HFFc6 (cell line): ENCODE measurements at regions not wholly inside any gene's neighbourhood (a gene's known extent, or its start where the extent isn't known, plus 50 kb on each side); places are given as distances from the start of the nearest gene placed in this dataset.
"Not testable (repeated sequence)": the region's sequence is repeated elsewhere in the genome, so short reads cannot be mapped to it uniquely, and the experiment has no call there.

Experiments used
- DNase-seq: peaks from one replicate; pipeline ENCODE4 v3.0.0-alpha.2; 2018
- H3K27ac Mint-ChIP-seq: 2 replicates; pipeline ENCODE4 v1.8.0; 2020; ENCODE audit warnings: mild to moderate bottlenecking, mixed read lengths
- H3K27me3 Mint-ChIP-seq: 2 replicates; pipeline ENCODE4 v1.8.0; 2021; ENCODE audit warnings: mild to moderate bottlenecking, moderate library complexity, mixed read lengths; ENCODE audit not compliant: insufficient read depth
- H3K36me3 Mint-ChIP-seq: 2 replicates; pipeline ENCODE4 v1.8.0; 2021; ENCODE audit warnings: low read depth, mixed read lengths
- H3K4me1 Mint-ChIP-seq: 2 replicates; pipeline ENCODE4 v1.8.0; 2020; ENCODE audit warnings: low read depth, mixed read lengths
- H3K4me3 Mint-ChIP-seq: 2 replicates; pipeline ENCODE4 v1.8.0; 2020; ENCODE audit warnings: mild to moderate bottlenecking, moderate library complexity, mixed read lengths
- H3K9me3 Mint-ChIP-seq: 2 replicates; pipeline ENCODE4 v1.8.0; 2020; ENCODE audit warnings: mild to moderate bottlenecking, mixed read lengths
- TF ChIP-seq, protein P1 (sequence below): fragments of 200-600 bp; sonication (generic); IDR thresholded peaks from 2 replicates; pipeline ENCODE4 v1.5.0; 2021; ENCODE audit warnings: antibody characterized with exemption, mild to moderate bottlenecking

DNA sequence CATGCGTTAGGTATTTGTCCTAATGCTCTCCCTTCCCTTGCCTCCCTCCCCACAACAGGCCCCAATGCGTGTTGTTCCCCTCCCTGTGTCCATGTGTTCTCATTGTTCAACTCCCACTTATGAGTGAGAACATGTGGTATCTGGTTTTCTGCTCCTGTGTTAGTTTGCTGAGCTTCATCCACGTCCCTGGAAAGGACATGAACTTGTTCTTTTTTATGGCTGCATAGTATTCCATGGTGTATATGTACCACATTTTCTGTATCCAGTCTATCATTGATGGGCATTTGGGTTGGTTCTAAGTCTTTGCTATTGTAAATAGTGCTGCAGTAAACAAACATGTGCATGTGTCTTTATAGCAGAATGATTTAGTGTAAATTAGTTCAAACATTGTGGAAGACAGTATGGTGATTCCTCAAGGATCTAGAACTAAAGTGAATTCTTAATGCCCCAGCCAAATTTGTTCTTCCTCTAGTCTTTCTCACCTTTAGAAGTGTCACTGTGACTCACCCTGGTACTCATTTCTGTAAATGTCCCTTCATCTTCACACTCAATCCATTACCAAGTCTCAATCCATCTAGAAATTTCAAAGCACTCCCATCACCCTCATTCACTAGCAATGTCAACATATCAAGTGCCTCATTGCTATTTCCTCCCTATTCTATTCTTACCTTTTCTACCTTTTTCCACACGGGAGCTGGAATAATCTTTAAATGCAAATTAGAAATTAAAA, 123.9 kb downstream of the MREG start:
- H3K4me1 Mint-ChIP-seq: peaks cover 16% of the 10 kb centered on the region
- H3K27ac Mint-ChIP-seq, H3K36me3 Mint-ChIP-seq, H3K4me3 Mint-ChIP-seq, H3K9me3 Mint-ChIP-seq, DNase-seq, H3K27me3 Mint-ChIP-seq: not testable (repeated sequence)

DNA sequence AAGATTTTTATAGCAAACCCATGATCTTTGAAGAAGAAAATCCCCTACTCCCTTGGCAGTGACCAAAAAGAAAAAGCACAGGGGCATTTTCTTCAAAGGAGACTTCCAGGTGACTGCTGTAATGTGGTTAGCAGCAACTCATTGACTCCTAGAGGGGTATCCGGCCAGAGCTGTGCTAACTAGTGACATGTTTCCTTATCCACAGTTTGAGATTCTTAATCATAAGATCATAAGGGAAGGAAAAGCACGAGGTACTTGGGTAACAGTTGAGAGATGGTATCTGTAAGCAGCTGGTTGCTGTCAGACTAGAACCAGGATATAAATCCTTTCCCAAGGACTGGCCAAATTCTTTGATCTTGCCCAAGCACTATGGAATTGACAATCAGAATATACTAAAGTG, 124.7 kb downstream of the MREG start:
- no peak overlapping the region for H3K27ac Mint-ChIP-seq
- H3K4me1 Mint-ChIP-seq: peaks cover 23% of the 10 kb centered on the region
- H3K36me3 Mint-ChIP-seq: 0 out of 2 replicates have a peak, but pooled peaks cover 8% of the 10 kb centered on the region
- H3K4me3 Mint-ChIP-seq: no peak overlapping the region
- H3K9me3 Mint-ChIP-seq: no peaks in the 10 kb centered on the region
- no peaks in the 10 kb centered on the region; the same call in 1 of the 2 replicates for H3K27me3 Mint-ChIP-seq
- TF ChIP-seq, protein P1, sequence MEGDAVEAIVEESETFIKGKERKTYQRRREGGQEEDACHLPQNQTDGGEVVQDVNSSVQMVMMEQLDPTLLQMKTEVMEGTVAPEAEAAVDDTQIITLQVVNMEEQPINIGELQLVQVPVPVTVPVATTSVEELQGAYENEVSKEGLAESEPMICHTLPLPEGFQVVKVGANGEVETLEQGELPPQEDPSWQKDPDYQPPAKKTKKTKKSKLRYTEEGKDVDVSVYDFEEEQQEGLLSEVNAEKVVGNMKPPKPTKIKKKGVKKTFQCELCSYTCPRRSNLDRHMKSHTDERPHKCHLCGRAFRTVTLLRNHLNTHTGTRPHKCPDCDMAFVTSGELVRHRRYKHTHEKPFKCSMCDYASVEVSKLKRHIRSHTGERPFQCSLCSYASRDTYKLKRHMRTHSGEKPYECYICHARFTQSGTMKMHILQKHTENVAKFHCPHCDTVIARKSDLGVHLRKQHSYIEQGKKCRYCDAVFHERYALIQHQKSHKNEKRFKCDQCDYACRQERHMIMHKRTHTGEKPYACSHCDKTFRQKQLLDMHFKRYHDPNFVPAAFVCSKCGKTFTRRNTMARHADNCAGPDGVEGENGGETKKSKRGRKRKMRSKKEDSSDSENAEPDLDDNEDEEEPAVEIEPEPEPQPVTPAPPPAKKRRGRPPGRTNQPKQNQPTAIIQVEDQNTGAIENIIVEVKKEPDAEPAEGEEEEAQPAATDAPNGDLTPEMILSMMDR: no peak
- no peak for DNase-seq

DNA sequence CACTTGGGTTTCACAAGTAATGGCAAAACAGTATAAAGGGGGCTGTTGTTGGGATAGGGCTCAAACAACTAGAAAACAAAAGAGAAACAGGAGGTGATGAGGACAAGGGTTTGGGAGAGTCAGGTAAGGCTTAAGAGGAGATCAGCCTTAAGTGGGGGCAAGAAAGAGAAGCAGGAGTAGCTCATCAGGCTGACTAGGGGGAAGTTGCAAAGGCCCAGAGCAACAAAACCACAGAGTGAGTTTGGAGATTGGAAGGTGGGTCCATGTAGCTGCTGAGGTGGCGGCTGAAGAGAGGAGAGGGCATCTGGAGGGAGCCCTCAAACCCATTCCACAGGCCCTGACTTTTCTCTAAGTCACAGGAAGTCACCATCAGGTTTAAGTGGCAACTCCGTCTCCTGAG, 126.0 kb downstream of the MREG start:
- Mint-ChIP-seq H3K36me3 (peaks cover 8% of the 10 kb centered on the region; the same call in 1 of the 2 replicates), H3K27me3 (no peaks in the 10 kb centered on the region; the same call in 1 of the 2 replicates), H3K9me3 (no peaks in the 10 kb centered on the region), H3K27ac (no peak overlapping the region), H3K4me3 (no peak overlapping the region), H3K4me1 (peaks cover 33% of the 10 kb centered on the region)
- TF ChIP-seq, protein P1: no peak
- DNase-seq: no peak

DNA sequence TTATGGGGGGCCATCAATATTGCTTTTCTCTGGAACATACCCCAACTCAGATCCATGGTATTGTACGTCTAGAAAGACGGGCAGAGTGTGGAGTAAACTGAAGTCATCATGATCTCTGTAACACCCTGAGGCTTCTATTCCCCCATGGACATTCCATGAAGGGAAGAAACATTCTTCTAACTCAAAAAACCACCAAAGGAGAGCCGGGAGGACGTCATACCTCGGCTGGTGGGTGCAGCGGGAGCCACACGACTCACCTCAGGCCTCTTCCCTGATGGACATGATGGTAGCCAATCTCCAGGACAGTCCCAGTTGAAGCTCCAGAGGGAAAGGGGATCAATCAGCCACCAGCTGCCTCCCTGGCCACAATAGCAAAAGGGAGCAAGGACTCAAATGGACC, 127.3 kb downstream of the MREG start:
- TF ChIP-seq, protein P1: no peak
- peaks cover 46% of the 10 kb centered on the region for H3K4me1 Mint-ChIP-seq
- H3K27ac Mint-ChIP-seq: no peak overlapping the region
- H3K27me3 Mint-ChIP-seq: no peaks in the 10 kb centered on the region; the same call in 1 of the 2 replicates
- no peak overlapping the region for H3K4me3 Mint-ChIP-seq
- H3K36me3 Mint-ChIP-seq: peaks cover 8% of the 10 kb centered on the region; the same call in 1 of the 2 replicates
- no peak for DNase-seq
- H3K9me3 Mint-ChIP-seq: no peaks in the 10 kb centered on the region

DNA sequence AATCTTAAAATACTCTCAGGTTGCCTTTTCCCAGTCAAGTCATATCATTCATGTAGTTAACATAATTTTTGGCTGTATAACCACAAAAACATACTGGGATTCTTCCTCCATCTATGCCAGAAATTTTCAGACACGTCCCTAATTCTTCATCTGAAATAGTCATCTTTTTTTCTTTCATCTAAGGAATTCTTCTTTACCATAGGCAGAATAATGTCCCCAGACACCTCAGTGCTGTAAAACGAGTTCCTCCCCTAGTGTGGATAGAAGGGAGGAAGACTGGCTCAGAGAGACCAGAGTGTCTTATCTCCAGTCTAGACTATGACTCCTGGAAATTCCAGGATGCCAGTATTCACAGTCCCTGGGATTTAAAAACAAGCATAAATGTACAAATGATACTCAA, 127.8 kb downstream of the MREG start:
- Mint-ChIP-seq H3K9me3 (no peaks in the 10 kb centered on the region), H3K36me3 (peaks cover 8% of the 10 kb centered on the region; the same call in 1 of the 2 replicates), H3K4me3 (no peak overlapping the region), H3K27ac (no peak overlapping the region), H3K27me3 (no peaks in the 10 kb centered on the region; the same call in 1 of the 2 replicates), H3K4me1 (peaks cover 51% of the 10 kb centered on the region)
- TF ChIP-seq, protein P1: no peak
- DNase-seq: no peak

GRCh38 chr2:215884451-215885087, 128.8 kb downstream of the MREG start:
- no peak overlapping the region for H3K27ac Mint-ChIP-seq
- no peak overlapping the region for H3K4me3 Mint-ChIP-seq
- no peak for DNase-seq

More at GRCh38 chr2:215884451-215885087, 128.8 kb downstream of the MREG start:
- Mint-ChIP-seq H3K4me1 (peaks cover 60% of the 10 kb centered on the region), H3K9me3 (no peaks in the 10 kb centered on the region), H3K36me3 (peaks cover 4% of the 10 kb centered on the region; the same call in 1 of the 2 replicates), H3K27me3 (no peaks in the 10 kb centered on the region)
- TF ChIP-seq, protein P1: no peak
